C4-2B (cell line): ENCODE measurements at regions not wholly inside any gene's neighbourhood (a gene's known extent, or its start where the extent isn't known, plus 50 kb on each side); places are given as distances from the start of the nearest gene placed in this dataset.

Experiments used
- ZFX ChIP-seq: fragments of 450-650 bp; IDR thresholded peaks from 2 replicates; pipeline ENCODE4 v1.6.1; 2017
- TF ChIP-seq, protein P1 (sequence below): fragments of 450-650 bp; conservative IDR thresholded peaks from 2 replicates; pipeline ENCODE4 v1.5.1; 2017; ENCODE audit warnings: mild to moderate bottlenecking

GRCh38 chr5:166377756-166378155, 1913.7 kb upstream of the WWC1 start:
- TF ChIP-seq, protein P1, sequence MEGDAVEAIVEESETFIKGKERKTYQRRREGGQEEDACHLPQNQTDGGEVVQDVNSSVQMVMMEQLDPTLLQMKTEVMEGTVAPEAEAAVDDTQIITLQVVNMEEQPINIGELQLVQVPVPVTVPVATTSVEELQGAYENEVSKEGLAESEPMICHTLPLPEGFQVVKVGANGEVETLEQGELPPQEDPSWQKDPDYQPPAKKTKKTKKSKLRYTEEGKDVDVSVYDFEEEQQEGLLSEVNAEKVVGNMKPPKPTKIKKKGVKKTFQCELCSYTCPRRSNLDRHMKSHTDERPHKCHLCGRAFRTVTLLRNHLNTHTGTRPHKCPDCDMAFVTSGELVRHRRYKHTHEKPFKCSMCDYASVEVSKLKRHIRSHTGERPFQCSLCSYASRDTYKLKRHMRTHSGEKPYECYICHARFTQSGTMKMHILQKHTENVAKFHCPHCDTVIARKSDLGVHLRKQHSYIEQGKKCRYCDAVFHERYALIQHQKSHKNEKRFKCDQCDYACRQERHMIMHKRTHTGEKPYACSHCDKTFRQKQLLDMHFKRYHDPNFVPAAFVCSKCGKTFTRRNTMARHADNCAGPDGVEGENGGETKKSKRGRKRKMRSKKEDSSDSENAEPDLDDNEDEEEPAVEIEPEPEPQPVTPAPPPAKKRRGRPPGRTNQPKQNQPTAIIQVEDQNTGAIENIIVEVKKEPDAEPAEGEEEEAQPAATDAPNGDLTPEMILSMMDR: no peak; the same call in 1 of the 2 replicates
- TF ChIP-seq ZFX: no peak
